IPS-20b (cell line): ENCODE measurements at regions not wholly inside any gene's neighbourhood (a gene's known extent, or its start where the extent isn't known, plus 50 kb on each side); places are given as distances from the start of the nearest gene placed in this dataset.

Source experiments
- H3K27ac ChIP-seq: one replicate; pipeline ENCODE4 v1.5.1; 2013; ENCODE audit warnings: low read length
- H3K27me3 ChIP-seq: 2 replicates; pipeline ENCODE4 v1.6.1; 2013; ENCODE audit warnings: mild to moderate bottlenecking, low read length, inconsistent platforms; ENCODE audit not compliant: insufficient read depth
- H3K36me3 ChIP-seq: 2 replicates; pipeline ENCODE4 v1.6.1; 2013; ENCODE audit warnings: low read depth, mild to moderate bottlenecking, inconsistent platforms, low read length, moderate library complexity; ENCODE audit not compliant: insufficient read depth
- H3K4me1 ChIP-seq: 2 replicates; pipeline ENCODE4 v1.6.1; 2013; ENCODE audit warnings: mild to moderate bottlenecking, control low read depth, inconsistent platforms, low read length, moderate library complexity; ENCODE audit not compliant: insufficient read depth
- H3K4me3 ChIP-seq: 2 replicates; pipeline ENCODE4 v1.5.1; 2013; ENCODE audit warnings: mild to moderate bottlenecking, low read length, inconsistent platforms
- H3K9ac ChIP-seq: 2 replicates; pipeline ENCODE4 v1.6.1; 2013; ENCODE audit warnings: low read depth, mild to moderate bottlenecking, inconsistent platforms, low read length, moderate library complexity
- H3K9me3 ChIP-seq: 2 replicates; pipeline ENCODE4 v1.6.1; 2013; ENCODE audit warnings: mild to moderate bottlenecking, low read depth, low read length, inconsistent platforms; ENCODE audit not compliant: insufficient read depth

GRCh38 chr10:44857363-44858016 is 53.6 kb upstream of the TMEM72 start:
- peaks cover 9% of the 10 kb centered on the region; the same call in 1 of the 2 replicates for H3K4me1 ChIP-seq
- H3K4me3 ChIP-seq = no peak overlapping the region
- no peaks in the 10 kb centered on the region for H3K9me3 ChIP-seq
- no peak overlapping the region for H3K27ac ChIP-seq
- no peak overlapping the region for H3K9ac ChIP-seq
- no peaks in the 10 kb centered on the region for H3K36me3 ChIP-seq
- peaks cover 19% of the 10 kb centered on the region for H3K27me3 ChIP-seq

- Histone ChIP-seq H3K4me1 (peaks cover 9% of the 10 kb centered on the region; the same call in 1 of the 2 replicates), H3K9ac (no peak overlapping the region), H3K9me3 (no peaks in the 10 kb centered on the region), H3K27me3 (peaks cover 24% of the 10 kb centered on the region), H3K27ac (no peak overlapping the region), H3K4me3 (no peak overlapping the region), H3K36me3 (no peaks in the 10 kb centered on the region)
Measured at GRCh38 chr10:44858017-44858371, 53.1 kb upstream of the TMEM72 start.

- Histone ChIP-seq H3K9me3 (no peaks in the 10 kb centered on the region), H3K9ac (no peak overlapping the region), H3K36me3 (no peaks in the 10 kb centered on the region), H3K27me3 (peaks cover 33% of the 10 kb centered on the region), H3K4me1 (peaks cover 9% of the 10 kb centered on the region; the same call in 1 of the 2 replicates), H3K27ac (no peak overlapping the region), H3K4me3 (no peak overlapping the region)
Measured at GRCh38 chr10:44858988-44859387, 52.1 kb upstream of the TMEM72 start.

GRCh38 chr10:44859546-44860285 is 51.4 kb upstream of the TMEM72 start:
- H3K4me1 ChIP-seq = peaks cover 9% of the 10 kb centered on the region; the same call in 1 of the 2 replicates
- H3K4me3 ChIP-seq = no peak overlapping the region
- H3K9ac ChIP-seq = no peak overlapping the region
- H3K9me3 ChIP-seq = no peaks in the 10 kb centered on the region
- no peak overlapping the region for H3K27ac ChIP-seq
- peaks cover 33% of the 10 kb centered on the region for H3K27me3 ChIP-seq
- H3K36me3 ChIP-seq = no peaks in the 10 kb centered on the region

GRCh38 chr10:44860811-44861736 is 50.1 kb upstream of the TMEM72 start:
- no peaks in the 10 kb centered on the region for H3K9me3 ChIP-seq
- H3K9ac ChIP-seq = no peak overlapping the region
- H3K27me3 ChIP-seq = peaks cover 41% of the 10 kb centered on the region
- H3K4me3 ChIP-seq = no peak overlapping the region
- no peak overlapping the region for H3K27ac ChIP-seq
- peaks cover 9% of the 10 kb centered on the region; the same call in 1 of the 2 replicates for H3K4me1 ChIP-seq
- no peaks in the 10 kb centered on the region for H3K36me3 ChIP-seq
